Trophoblast cell (in vitro differentiated cells and primary cell): ENCODE measurements at regions not wholly inside any gene's neighbourhood (a gene's known extent, or its start where the extent isn't known, plus 50 kb on each side); places are given as distances from the start of the nearest gene placed in this dataset.

Experiments used
- DNase-seq, 2 donors: peaks; one replicate each; pipeline ENCODE4 v3.0.0-alpha.2; 2016
- H2AFZ ChIP-seq: 2 replicates; pipeline ENCODE4 v1.6.1; 2013; ENCODE audit warnings: low read length, moderate library complexity, mild to moderate bottlenecking; ENCODE audit not compliant: insufficient read depth, poor library complexity
- H2AK5ac ChIP-seq: 2 replicates; pipeline ENCODE4 v1.6.1; 2013; ENCODE audit warnings: mild to moderate bottlenecking, low read length
- H2BK120ac ChIP-seq: 2 replicates; pipeline ENCODE4 v1.6.1; 2013; ENCODE audit warnings: low read length, mild to moderate bottlenecking, moderate library complexity; ENCODE audit not compliant: insufficient read depth, poor library complexity
- H2BK12ac ChIP-seq: 2 replicates; pipeline ENCODE4 v1.6.1; 2013; ENCODE audit warnings: mild to moderate bottlenecking, low read length, moderate library complexity
- H2BK5ac ChIP-seq: 2 replicates; pipeline ENCODE4 v1.6.1; 2013; ENCODE audit warnings: low read length, low read depth, moderate library complexity, mild to moderate bottlenecking; ENCODE audit not compliant: poor library complexity
- H3K14ac ChIP-seq: 2 replicates; pipeline ENCODE4 v1.6.1; 2013; ENCODE audit warnings: mild to moderate bottlenecking, low read length
- H3K18ac ChIP-seq: 2 replicates; pipeline ENCODE4 v1.6.1; 2013; ENCODE audit warnings: mild to moderate bottlenecking, low read length
- H3K23ac ChIP-seq: 2 replicates; pipeline ENCODE4 v1.6.1; 2013; ENCODE audit warnings: low read length
- H3K27ac ChIP-seq: 2 replicates; pipeline ENCODE4 v1.5.1; 2013; ENCODE audit warnings: low read depth, mild to moderate bottlenecking, inconsistent platforms, low read length, moderate library complexity
- H3K27me3 ChIP-seq: 2 replicates; pipeline ENCODE4 v1.6.1; 2013; ENCODE audit warnings: inconsistent platforms, mild to moderate bottlenecking, low read length, moderate library complexity; ENCODE audit not compliant: insufficient read depth
- H3K36me3 ChIP-seq, 2 experiments: 1 replicate in 1 of 2; 2 replicates in 1 of 2; pipeline ENCODE4 v1.6.1; 2013; ENCODE audit warnings: low read length in 2 of 2, mild to moderate bottlenecking in 2 of 2, moderate library complexity in 1 of 2; ENCODE audit not compliant: insufficient read depth in 2 of 2, control insufficient read depth in 1 of 2
- H3K4ac ChIP-seq: 2 replicates; pipeline ENCODE4 v1.6.1; 2013; ENCODE audit warnings: low read depth, mild to moderate bottlenecking, low read length, moderate library complexity
- H3K4me1 ChIP-seq, 2 experiments: 1 replicate in 1 of 2; 2 replicates in 1 of 2; pipeline ENCODE4 v1.6.1; 2013; ENCODE audit warnings: low read length in 2 of 2, mild to moderate bottlenecking in 2 of 2, moderate library complexity in 1 of 2; ENCODE audit not compliant: insufficient read depth in 2 of 2, control insufficient read depth in 1 of 2
- H3K4me2 ChIP-seq: 2 replicates; pipeline ENCODE4 v1.6.1; 2013; ENCODE audit warnings: inconsistent platforms, mild to moderate bottlenecking, low read length, moderate library complexity
- H3K4me3 ChIP-seq: 2 replicates; pipeline ENCODE4 v1.5.1; 2013; ENCODE audit warnings: mild to moderate bottlenecking, low read depth, low read length, inconsistent platforms
- H3K79me1 ChIP-seq: one replicate; pipeline ENCODE4 v1.6.1; 2013; ENCODE audit warnings: low read length
- H3K79me2 ChIP-seq: 2 replicates; pipeline ENCODE4 v1.6.1; 2013; ENCODE audit warnings: low read length, mild to moderate bottlenecking; ENCODE audit not compliant: control insufficient read depth, insufficient read depth, poor library complexity
- H3K9ac ChIP-seq: 2 replicates; pipeline ENCODE4 v1.6.1; 2013; ENCODE audit warnings: mild to moderate bottlenecking, low read length
- H3K9me3 ChIP-seq: 2 replicates; pipeline ENCODE4 v1.6.1; 2013; ENCODE audit warnings: low read depth, mild to moderate bottlenecking, control low read depth, inconsistent platforms, low read length; ENCODE audit not compliant: insufficient read depth
- H4K12ac ChIP-seq: 2 replicates; pipeline ENCODE4 v1.6.1; 2013; ENCODE audit warnings: low read depth, mild to moderate bottlenecking, low read length, moderate library complexity
- H4K8ac ChIP-seq: 2 replicates; pipeline ENCODE4 v1.6.1; 2013; ENCODE audit warnings: low read depth, mild to moderate bottlenecking, low read length, moderate library complexity
- H4K91ac ChIP-seq: one replicate; pipeline ENCODE4 v1.6.1; 2013; ENCODE audit warnings: low read depth, mild to moderate bottlenecking, low read length, moderate library complexity
- WGBS: extraction: QIAGEN DNeasy Blood & Tissue Kit; methylation state at CpG from one replicate; pipeline ENCODE4 v1.1.7; 2013; ENCODE audit warnings: missing lambda C conversion rate; ENCODE audit not compliant: insufficient read length, insufficient coverage; ENCODE audit errors: extremely low coverage; 5-methylcytosine and 5-hydroxymethylcytosine counted together

- Histone ChIP-seq H3K79me1 (no peaks in the 10 kb centered on the region), H3K27me3 (no peaks in the 10 kb centered on the region), H3K23ac (no peak overlapping the region), H2AFZ (no peak overlapping the region), H4K91ac (no peak overlapping the region), H3K4me3 (no peak overlapping the region), H3K79me2 (no peaks in the 10 kb centered on the region), H3K4ac (no peak overlapping the region), H3K4me1 (no peaks in the 10 kb centered on the region), H3K14ac (no peak overlapping the region), H2BK5ac (no peak overlapping the region), H4K8ac (no peak overlapping the region), H3K18ac (no peak overlapping the region), H4K12ac (no peak overlapping the region), H2BK120ac (no peak overlapping the region), H3K9ac (no peak overlapping the region), H3K36me3 (no peaks in the 10 kb centered on the region), H2AK5ac (no peak overlapping the region), H3K27ac (no peak overlapping the region), H3K9me3 (no peaks in the 10 kb centered on the region), H3K4me2 (no peak overlapping the region), H2BK12ac (no peak overlapping the region)
- no peak for DNase-seq
- WGBS: no CpG with 5 or more reads among the region's 4 CpGs
Observed at GRCh38 chr18:27717250-27717649, 459.7 kb downstream of the CDH2 start.

GRCh38 chr18:27715751-27716150 lies 461.2 kb downstream of the CDH2 start:
- Histone ChIP-seq H2BK12ac (no peak overlapping the region), H3K79me1 (no peaks in the 10 kb centered on the region), H4K8ac (no peak overlapping the region), H2AFZ (no peak overlapping the region), H4K91ac (no peak overlapping the region), H3K9me3 (no peaks in the 10 kb centered on the region), H3K4me1 (no peaks in the 10 kb centered on the region), H2BK5ac (no peak overlapping the region), H3K4me2 (no peak overlapping the region), H3K18ac (no peak overlapping the region), H2BK120ac (no peak overlapping the region), H3K27me3 (no peaks in the 10 kb centered on the region), H3K4ac (no peak overlapping the region), H3K14ac (no peak overlapping the region), H4K12ac (no peak overlapping the region), H3K9ac (no peak overlapping the region), H3K23ac (no peak overlapping the region), H3K4me3 (no peak overlapping the region), H3K27ac (no peak overlapping the region), H3K36me3 (no peaks in the 10 kb centered on the region), H2AK5ac (no peak overlapping the region), H3K79me2 (no peaks in the 10 kb centered on the region)
- no peak for DNase-seq
- no CpG with 5 or more reads among the region's 3 CpGs for WGBS

GRCh38 chr18:27713738-27714095 lies 463.2 kb downstream of the CDH2 start:
- Histone ChIP-seq H4K8ac (no peak overlapping the region), H3K9ac (no peak overlapping the region), H3K4ac (no peak overlapping the region), H3K79me2 (no peaks in the 10 kb centered on the region), H3K36me3 (no peaks in the 10 kb centered on the region), H3K9me3 (no peaks in the 10 kb centered on the region), H3K4me3 (no peak overlapping the region), H3K23ac (no peak overlapping the region), H2BK120ac (no peak overlapping the region), H2BK12ac (no peak overlapping the region), H3K4me1 (no peaks in the 10 kb centered on the region), H4K12ac (no peak overlapping the region), H3K27ac (no peak overlapping the region), H3K4me2 (no peak overlapping the region), H3K18ac (no peak overlapping the region), H3K79me1 (no peaks in the 10 kb centered on the region), H2BK5ac (no peak overlapping the region), H4K91ac (no peak overlapping the region), H3K27me3 (no peaks in the 10 kb centered on the region), H2AK5ac (no peak overlapping the region), H3K14ac (no peak overlapping the region), H2AFZ (no peak overlapping the region)
- no CpG with 5 or more reads among the region's 3 CpGs for WGBS
- DNase-seq: no peak

GRCh38 chr18:27713037-27713737 lies 463.7 kb downstream of the CDH2 start:
- WGBS: no CpG with 5 or more reads among the region's 2 CpGs
- Histone ChIP-seq H3K27ac (no peak overlapping the region), H3K36me3 (no peaks in the 10 kb centered on the region)

More at GRCh38 chr18:27713037-27713737, 463.7 kb downstream of the CDH2 start:
- Histone ChIP-seq H3K4me2 (no peak overlapping the region), H2BK120ac (no peak overlapping the region), H3K4me1 (no peaks in the 10 kb centered on the region), H3K14ac (no peak overlapping the region), H2AK5ac (no peak overlapping the region), H4K91ac (no peak overlapping the region), H3K79me2 (no peaks in the 10 kb centered on the region), H2AFZ (no peak overlapping the region), H2BK5ac (no peak overlapping the region), H3K4ac (no peak overlapping the region), H3K79me1 (no peaks in the 10 kb centered on the region), H3K23ac (no peak overlapping the region), H3K4me3 (no peak overlapping the region), H3K9ac (no peak overlapping the region), H3K9me3 (no peaks in the 10 kb centered on the region), H4K12ac (no peak overlapping the region), H3K18ac (no peak overlapping the region), H3K27me3 (no peaks in the 10 kb centered on the region), H4K8ac (no peak overlapping the region), H2BK12ac (no peak overlapping the region)
- no peak for DNase-seq
